ENCODE measurements at regions not wholly inside any gene's neighbourhood (a gene's known extent, or its start where the extent isn't known, plus 50 kb on each side); places are given as distances from the start of the nearest gene placed in this dataset.

DNA sequence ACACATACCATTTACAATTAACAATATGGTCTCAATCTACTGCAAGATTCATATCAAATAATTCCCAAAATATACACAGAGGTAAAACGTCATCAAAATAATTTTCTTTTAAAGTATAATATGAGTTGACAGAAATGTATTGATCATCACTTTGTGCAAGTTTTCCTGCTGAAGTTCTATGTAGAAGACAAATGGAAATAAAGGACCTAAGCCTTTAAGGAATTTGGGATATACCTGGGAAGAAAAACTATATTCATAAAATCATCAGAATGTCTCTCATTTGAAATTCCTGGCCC, 61.1 kb upstream of the DAAM1 start:
- ChIA-PET CTCF (no interaction called here), POLR2A (ENCODE audit: unreplicated experiment) (no interaction called here)
- no peaks in the 10 kb centered on the region for H3F3A ChIP-seq (ENCODE audit: insufficient read depth, low read depth)

GRCh38 chr14:59130462-59130861, 58.0 kb upstream of the DAAM1 start:
- H3K4me3 ChIP-seq = no peak overlapping the region
- BruUV-seq (replicated peaks) = no TSS peak
- H3K4me1 ChIP-seq (replicated peaks; ENCODE audit: insufficient read depth) = no peaks in the 10 kb centered on the region

More for the DNA sequence above, 61.1 kb upstream of the DAAM1 start:
- no peak for TF ChIP-seq EZH2 (IDR thresholded peaks at IDR 0.05; ENCODE audit: low read depth)
- TF ChIP-seq, protein P1, sequence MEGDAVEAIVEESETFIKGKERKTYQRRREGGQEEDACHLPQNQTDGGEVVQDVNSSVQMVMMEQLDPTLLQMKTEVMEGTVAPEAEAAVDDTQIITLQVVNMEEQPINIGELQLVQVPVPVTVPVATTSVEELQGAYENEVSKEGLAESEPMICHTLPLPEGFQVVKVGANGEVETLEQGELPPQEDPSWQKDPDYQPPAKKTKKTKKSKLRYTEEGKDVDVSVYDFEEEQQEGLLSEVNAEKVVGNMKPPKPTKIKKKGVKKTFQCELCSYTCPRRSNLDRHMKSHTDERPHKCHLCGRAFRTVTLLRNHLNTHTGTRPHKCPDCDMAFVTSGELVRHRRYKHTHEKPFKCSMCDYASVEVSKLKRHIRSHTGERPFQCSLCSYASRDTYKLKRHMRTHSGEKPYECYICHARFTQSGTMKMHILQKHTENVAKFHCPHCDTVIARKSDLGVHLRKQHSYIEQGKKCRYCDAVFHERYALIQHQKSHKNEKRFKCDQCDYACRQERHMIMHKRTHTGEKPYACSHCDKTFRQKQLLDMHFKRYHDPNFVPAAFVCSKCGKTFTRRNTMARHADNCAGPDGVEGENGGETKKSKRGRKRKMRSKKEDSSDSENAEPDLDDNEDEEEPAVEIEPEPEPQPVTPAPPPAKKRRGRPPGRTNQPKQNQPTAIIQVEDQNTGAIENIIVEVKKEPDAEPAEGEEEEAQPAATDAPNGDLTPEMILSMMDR (conservative IDR thresholded peaks at IDR 0.05) = no peak; the same call in 1 of the 2 replicates
- Histone ChIP-seq H3K4me2 (no peak overlapping the region), H3K9me2 (ENCODE audit: insufficient read depth) (no peaks in the 10 kb centered on the region), H3K36me3 (ENCODE audit: low read depth) (no peaks in the 10 kb centered on the region), H3K79me2 (ENCODE audit: low read depth) (no peaks in the 10 kb centered on the region), H3K4me1 (replicated peaks; ENCODE audit: insufficient read depth) (no peaks in the 10 kb centered on the region), H3K27ac (no peak overlapping the region), H3K27me3 (ENCODE audit: insufficient read depth, low read depth) (no peaks in the 10 kb centered on the region), H4K20me1 (ENCODE audit: insufficient read depth) (no peaks in the 10 kb centered on the region), H2AFZ (no peak overlapping the region), H3K4me3 (no peak overlapping the region), H3K9me3 (ENCODE audit: insufficient read depth, low read depth) (no peaks in the 10 kb centered on the region)
- intact Hi-C loops (cut with micrococcal nuclease; ENCODE audit: unreplicated experiment) = loop anchor here (1.0 to 10.0 kb wide), 7 partner anchors 147 to 449 kb away; partner anchors contain the start of gene CCDC175
- DNase-seq = no peak
- BruUV-seq (replicated peaks) = no TSS peak

DNA sequence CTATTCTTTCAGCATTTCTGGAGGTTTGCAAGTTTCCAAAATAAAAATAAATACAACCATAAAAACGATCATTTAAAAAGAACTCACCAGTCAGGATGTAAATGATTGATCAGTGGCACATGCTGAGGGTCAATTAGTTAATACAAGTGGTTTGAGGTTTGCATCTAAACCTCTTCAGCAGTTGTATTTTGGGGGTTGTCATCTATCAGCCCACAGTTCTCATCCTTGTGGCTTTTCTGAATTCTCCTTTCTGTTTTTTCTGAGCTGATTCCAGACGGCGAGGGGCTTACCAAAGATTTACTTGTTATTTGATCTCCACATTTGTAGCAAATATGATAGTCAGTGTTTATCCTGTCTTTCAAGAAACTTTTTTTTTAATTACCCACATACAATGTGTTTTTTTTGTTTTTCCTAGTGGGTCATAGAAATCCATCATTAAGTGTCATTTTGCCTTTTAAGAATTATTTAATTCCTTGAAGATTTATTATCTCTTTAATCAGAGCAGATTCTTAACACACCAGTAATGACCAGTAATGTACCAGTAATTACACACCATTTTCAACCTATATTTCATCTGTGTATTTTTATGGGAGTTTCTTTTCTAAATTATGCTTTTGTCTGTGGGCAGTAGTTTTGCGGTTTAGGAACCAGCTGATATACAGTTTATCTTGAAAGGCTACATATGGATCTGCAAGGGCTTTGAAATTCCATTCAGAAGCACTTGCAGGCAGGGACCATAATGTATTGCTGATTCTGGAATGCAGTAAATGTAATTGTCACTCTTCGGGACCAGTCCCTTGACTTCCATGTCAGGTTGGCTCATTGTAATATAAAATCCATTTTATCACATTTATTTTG, 56.3 kb upstream of the DAAM1 start:
- no peaks in the 10 kb centered on the region for H3K27me3 ChIP-seq (ENCODE audit: insufficient read depth, low read depth)
- no peak for TF ChIP-seq EZH2 (IDR thresholded peaks at IDR 0.05; ENCODE audit: low read depth)
- TF ChIP-seq, protein P1 (conservative IDR thresholded peaks at IDR 0.05) = no peak
- no peak overlapping the region for H2AFZ ChIP-seq
- no peaks in the 10 kb centered on the region for H3K9me3 ChIP-seq (ENCODE audit: insufficient read depth, low read depth)
- no peaks in the 10 kb centered on the region for H3K79me2 ChIP-seq (ENCODE audit: low read depth)
- no peaks in the 10 kb centered on the region for H3K36me3 ChIP-seq (ENCODE audit: low read depth)
- no peaks in the 10 kb centered on the region for H3K4me1 ChIP-seq (replicated peaks; ENCODE audit: insufficient read depth)
- DNase-seq = no peak
- intact Hi-C loops (cut with micrococcal nuclease; ENCODE audit: unreplicated experiment) = no loop called here
- H4K20me1 ChIP-seq (ENCODE audit: insufficient read depth) = no peaks in the 10 kb centered on the region
- H3F3A ChIP-seq (ENCODE audit: insufficient read depth, low read depth) = no peaks in the 10 kb centered on the region
- no peak overlapping the region for H3K27ac ChIP-seq
- no peak overlapping the region for H3K4me3 ChIP-seq
- BruUV-seq (replicated peaks) = no TSS peak
- H3K4me2 ChIP-seq = no peak overlapping the region
- ChIA-PET POLR2A (ENCODE audit: unreplicated experiment) (no interaction called here), CTCF (interaction anchor here (0.6 kb wide), 1 partner anchor 13 kb away, joined by 4 read pairs; no protein-coding TSS in a partner anchor)
- H3K9me2 ChIP-seq (ENCODE audit: insufficient read depth) = no peaks in the 10 kb centered on the region

More at GRCh38 chr14:59130462-59130861, 58.0 kb upstream of the DAAM1 start:
- CTCF ChIA-PET = interaction anchor here (0.6 kb wide), 1 partner anchor 25 kb away, joined by 3 read pairs; no protein-coding TSS in a partner anchor
- POLR2A ChIA-PET (ENCODE audit: unreplicated experiment) = no interaction called here
- Histone ChIP-seq H3K9me2 (ENCODE audit: insufficient read depth) (no peaks in the 10 kb centered on the region), H3K79me2 (ENCODE audit: low read depth) (no peaks in the 10 kb centered on the region), H3K27ac (no peak overlapping the region), H2AFZ (no peak overlapping the region), H3F3A (ENCODE audit: insufficient read depth, low read depth) (no peaks in the 10 kb centered on the region), H3K4me2 (no peak overlapping the region), H3K27me3 (ENCODE audit: insufficient read depth, low read depth) (no peaks in the 10 kb centered on the region), H4K20me1 (ENCODE audit: insufficient read depth) (no peaks in the 10 kb centered on the region), H3K9me3 (ENCODE audit: insufficient read depth, low read depth) (no peaks in the 10 kb centered on the region), H3K36me3 (ENCODE audit: low read depth) (no peaks in the 10 kb centered on the region)
- no peak for DNase-seq
- TF ChIP-seq, protein P1 (conservative IDR thresholded peaks at IDR 0.05) = no peak
- no peak for TF ChIP-seq EZH2 (IDR thresholded peaks at IDR 0.05; ENCODE audit: low read depth)
- intact Hi-C loops (cut with micrococcal nuclease; ENCODE audit: unreplicated experiment) = no loop called here
